ENCODE measurements at regions not wholly inside any gene's neighbourhood (a gene's known extent, or its start where the extent isn't known, plus 50 kb on each side); places are given as distances from the start of the nearest gene placed in this dataset.
"Not testable (repeated sequence)": the region's sequence is repeated elsewhere in the genome, so short reads cannot be mapped to it uniquely, and the experiment has no call there.

GRCh38 chr15:96657096-96657495 lies 326.6 kb downstream of the NR2F2 start:
- TF ChIP-seq, protein P1, sequence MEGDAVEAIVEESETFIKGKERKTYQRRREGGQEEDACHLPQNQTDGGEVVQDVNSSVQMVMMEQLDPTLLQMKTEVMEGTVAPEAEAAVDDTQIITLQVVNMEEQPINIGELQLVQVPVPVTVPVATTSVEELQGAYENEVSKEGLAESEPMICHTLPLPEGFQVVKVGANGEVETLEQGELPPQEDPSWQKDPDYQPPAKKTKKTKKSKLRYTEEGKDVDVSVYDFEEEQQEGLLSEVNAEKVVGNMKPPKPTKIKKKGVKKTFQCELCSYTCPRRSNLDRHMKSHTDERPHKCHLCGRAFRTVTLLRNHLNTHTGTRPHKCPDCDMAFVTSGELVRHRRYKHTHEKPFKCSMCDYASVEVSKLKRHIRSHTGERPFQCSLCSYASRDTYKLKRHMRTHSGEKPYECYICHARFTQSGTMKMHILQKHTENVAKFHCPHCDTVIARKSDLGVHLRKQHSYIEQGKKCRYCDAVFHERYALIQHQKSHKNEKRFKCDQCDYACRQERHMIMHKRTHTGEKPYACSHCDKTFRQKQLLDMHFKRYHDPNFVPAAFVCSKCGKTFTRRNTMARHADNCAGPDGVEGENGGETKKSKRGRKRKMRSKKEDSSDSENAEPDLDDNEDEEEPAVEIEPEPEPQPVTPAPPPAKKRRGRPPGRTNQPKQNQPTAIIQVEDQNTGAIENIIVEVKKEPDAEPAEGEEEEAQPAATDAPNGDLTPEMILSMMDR (IDR thresholded peaks at IDR 0.05; ENCODE audit: partially characterized antibody, unreplicated experiment): no peak
- no peaks in the 10 kb centered on the region for H3K9me3 Mint-ChIP-seq (ENCODE audit: unreplicated experiment)
- H3K4me3 Mint-ChIP-seq (ENCODE audit: unreplicated experiment): no peak overlapping the region
- H3K36me3 Mint-ChIP-seq (ENCODE audit: unreplicated experiment): no peaks in the 10 kb centered on the region
- no peak overlapping the region for H3K27ac Mint-ChIP-seq (ENCODE audit: unreplicated experiment)
- H3K27me3 Mint-ChIP-seq (ENCODE audit: unreplicated experiment): peaks cover 1% of the 10 kb centered on the region
- DNase-seq: no peak
- H3K4me1 Mint-ChIP-seq (ENCODE audit: low read depth, unreplicated experiment): no peaks in the 10 kb centered on the region

DNA sequence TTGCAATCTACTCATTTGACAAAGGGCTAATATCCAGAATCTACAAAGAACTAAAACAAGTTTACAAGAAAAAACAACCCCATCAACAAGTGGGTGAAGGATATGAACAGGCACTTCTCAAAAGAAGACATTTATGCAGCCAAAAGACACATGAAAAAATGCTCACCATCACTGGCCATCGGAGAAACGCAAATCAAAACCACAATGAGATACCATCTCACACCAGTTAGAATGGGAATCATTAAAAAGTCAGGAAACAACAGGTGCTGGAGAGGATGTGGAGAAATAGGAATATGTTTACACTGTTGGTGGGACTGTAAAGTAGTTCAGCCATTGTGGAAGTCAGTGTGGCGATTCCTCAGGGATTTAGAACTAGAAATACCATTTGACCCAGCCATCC lies 336.5 kb downstream of the NR2F2 start:
- not testable (repeated sequence) for H3K27me3 Mint-ChIP-seq (ENCODE audit: unreplicated experiment); H3K9me3 Mint-ChIP-seq (ENCODE audit: unreplicated experiment); H3K4me1 Mint-ChIP-seq (ENCODE audit: low read depth, unreplicated experiment); H3K27ac Mint-ChIP-seq (ENCODE audit: unreplicated experiment); H3K4me3 Mint-ChIP-seq (ENCODE audit: unreplicated experiment); H3K36me3 Mint-ChIP-seq (ENCODE audit: unreplicated experiment); DNase-seq

- H3K4me1 Mint-ChIP-seq (ENCODE audit: low read depth, unreplicated experiment): no peaks in the 10 kb centered on the region
- no peaks in the 10 kb centered on the region for H3K27me3 Mint-ChIP-seq (ENCODE audit: unreplicated experiment)
- H3K27ac Mint-ChIP-seq (ENCODE audit: unreplicated experiment): no peak overlapping the region
- H3K36me3 Mint-ChIP-seq (ENCODE audit: unreplicated experiment): no peaks in the 10 kb centered on the region
- peaks cover 1% of the 10 kb centered on the region for H3K9me3 Mint-ChIP-seq (ENCODE audit: unreplicated experiment)
- no peak overlapping the region for H3K4me3 Mint-ChIP-seq (ENCODE audit: unreplicated experiment)
- TF ChIP-seq, protein P1 (IDR thresholded peaks at IDR 0.05; ENCODE audit: partially characterized antibody, unreplicated experiment): no peak
- DNase-seq: no peak
Measured at GRCh38 chr15:96670389-96670788, 339.9 kb downstream of the NR2F2 start.

DNA sequence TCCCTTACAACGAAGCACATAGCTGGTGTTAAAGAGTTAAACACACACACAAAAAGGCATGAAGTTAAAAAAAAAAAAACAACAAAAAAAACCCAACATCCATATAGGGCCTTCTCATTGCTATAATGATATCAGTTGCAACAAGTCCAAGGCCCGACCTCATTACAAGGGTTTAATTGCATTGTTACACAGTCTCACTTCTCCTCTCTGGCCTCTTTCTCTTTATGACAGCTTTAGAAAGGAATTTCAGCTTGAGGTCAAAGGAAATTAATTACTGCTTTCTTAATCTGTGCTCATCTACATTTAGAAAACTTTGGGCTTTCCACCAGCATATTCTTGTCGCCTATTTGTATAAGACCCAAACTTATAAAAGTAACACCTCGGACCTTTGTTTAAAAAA lies 342.1 kb downstream of the NR2F2 start:
- no peak for DNase-seq
- H3K9me3 Mint-ChIP-seq (ENCODE audit: unreplicated experiment): no peaks in the 10 kb centered on the region
- no peak overlapping the region for H3K4me3 Mint-ChIP-seq (ENCODE audit: unreplicated experiment)
- no peaks in the 10 kb centered on the region for H3K27me3 Mint-ChIP-seq (ENCODE audit: unreplicated experiment)
- no peak overlapping the region for H3K27ac Mint-ChIP-seq (ENCODE audit: unreplicated experiment)
- no peaks in the 10 kb centered on the region for H3K4me1 Mint-ChIP-seq (ENCODE audit: low read depth, unreplicated experiment)
- TF ChIP-seq, protein P1 (IDR thresholded peaks at IDR 0.05; ENCODE audit: partially characterized antibody, unreplicated experiment): no peak
- H3K36me3 Mint-ChIP-seq (ENCODE audit: unreplicated experiment): no peaks in the 10 kb centered on the region

DNA sequence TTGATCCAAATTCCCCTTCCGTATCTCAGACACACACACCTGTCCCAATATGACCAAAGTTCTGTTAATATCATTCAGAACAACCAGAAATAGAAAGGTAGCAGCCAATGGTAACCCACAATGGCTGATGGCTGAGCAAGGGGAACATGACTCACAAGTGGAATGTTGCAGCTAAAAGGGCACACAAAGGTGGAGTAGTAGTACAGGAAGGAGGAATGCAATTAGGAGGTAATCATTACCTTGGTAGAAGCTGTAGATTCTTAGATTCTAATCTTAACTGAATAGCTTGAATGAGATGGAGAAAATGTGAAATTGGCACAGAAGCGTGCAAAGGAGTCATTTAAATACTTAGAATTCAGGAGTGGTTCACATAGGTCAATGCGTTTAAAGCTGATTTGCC lies 347.9 kb downstream of the NR2F2 start:
- no peaks in the 10 kb centered on the region for H3K4me1 Mint-ChIP-seq (ENCODE audit: low read depth, unreplicated experiment)
- no peak overlapping the region for H3K4me3 Mint-ChIP-seq (ENCODE audit: unreplicated experiment)
- no peak overlapping the region for H3K27ac Mint-ChIP-seq (ENCODE audit: unreplicated experiment)
- peaks cover 2% of the 10 kb centered on the region for H3K27me3 Mint-ChIP-seq (ENCODE audit: unreplicated experiment)
- TF ChIP-seq, protein P1 (IDR thresholded peaks at IDR 0.05; ENCODE audit: partially characterized antibody, unreplicated experiment): no peak
- H3K36me3 Mint-ChIP-seq (ENCODE audit: unreplicated experiment): no peaks in the 10 kb centered on the region
- DNase-seq: no peak
- no peaks in the 10 kb centered on the region for H3K9me3 Mint-ChIP-seq (ENCODE audit: unreplicated experiment)

All from glutamatergic neuron (in vitro differentiated cells).